ENCODE measurements at regions not wholly inside any gene's neighbourhood (a gene's known extent, or its start where the extent isn't known, plus 50 kb on each side); places are given as distances from the start of the nearest gene placed in this dataset.

- no peak for TF ChIP-seq CTCF (IDR thresholded peaks at IDR 0.05)
- intact Hi-C loops (cut with DNase I), result no loop called here
- DNase-seq (no peak), ATAC-seq (no peak)
- Histone ChIP-seq H3K36me3 (ENCODE audit: insufficient read depth in 1 of 2, low read depth in 1 of 2) (no peaks in the 10 kb centered on the region), H3K4me1 (no peaks in the 10 kb centered on the region), H3K4me3 (no peak overlapping the region), H3K27me3 (ENCODE audit: insufficient read depth in 3 of 3, low read length in 2 of 3) (peaks cover 0 to 60% (median 12%) of the 10 kb centered on the region in 3 donors), H3K9me3 (no peaks in the 10 kb centered on the region), H3K27ac (no peak overlapping the region)
- WGBS, 3 donors, result 25 to 30% (median 27%) methylated on average over 10 of the region's 10 CpGs
Observed at GRCh38 chr9:36781533-36781932, 208.8 kb downstream of the MELK start.

All from psoas muscle (tissue), 7 donors.